K562 (cell line): ENCODE measurements at regions not wholly inside any gene's neighbourhood (a gene's known extent, or its start where the extent isn't known, plus 50 kb on each side); places are given as distances from the start of the nearest gene placed in this dataset.
"Not testable (repeated sequence)": the region's sequence is repeated elsewhere in the genome, so short reads cannot be mapped to it uniquely, and the experiment has no call there.

ENCODE experiments used
- ATAC-seq: fragments of 200-7000 bp; cut with Tn5 transposase; 3 replicates; pipeline ENCODE4 v1.9.1; 2020; ENCODE audit warnings: moderate library complexity
- BruUV-seq: library from RNA; stranded (reverse); fragments of 400-500 nt; replicated peaks from 2 replicates; lab custom pipeline; 2021; lab: Mats Ljungman, UMichigan
- CTCF ChIA-PET: fragments of 300-600 bp; formaldehyde crosslinking; extraction: SDS; loops from one replicate; lab custom pipeline; 2021; ENCODE audit warnings: low intra/inter-chr PET ratio; lab: Yijun Ruan, JAX
- POLR2A ChIA-PET: fragments of 300-600, 350-650 bp; sonication (Branson Sonifier 250); formaldehyde crosslinking; extraction: SDS; loops from one replicate; lab custom pipeline; 2021; ENCODE audit warnings: antibody characterized with exemption, inconsistent platforms; lab: Yijun Ruan, JAX
- DNase-seq, 4 experiments: peaks; one replicate each; pipeline versions ENCODE4 v3.0.0 to v3.0.0-alpha.2; 2011 to 2018; ENCODE audit warnings: low spot score in 3 of 4, mixed read lengths in 3 of 4; ENCODE audit errors: extremely low read depth in 1 of 4
- FAIRE-seq: peaks from 2 replicates; lab custom pipeline; 2011; peaks lifted over from hg19 to GRCh38; lab: Jason Lieb, UNC
- H2AFZ ChIP-seq: 2 replicates; pipeline ENCODE4 v1.6.0; 2011; ENCODE audit warnings: low read depth, low read length, control low read depth, inconsistent platforms
- H3K27ac ChIP-seq: fragments of 200-600 bp; 3 replicates; pipeline ENCODE4 v1.8.0; 2011; ENCODE audit warnings: low read depth, mild to moderate bottlenecking, control low read depth, inconsistent platforms, low read length, moderate library complexity, mixed read lengths; ENCODE audit errors: extremely low read depth
- H3K27me3 ChIP-seq, 2 experiments: fragments of 300-600 bp in 1 of 2; 2 replicates in 1 of 2; 3 replicates in 1 of 2; pipeline versions ENCODE4 v1.6.0 to v1.8.0; 2011; ENCODE audit warnings: inconsistent platforms in 2 of 2, low read length in 2 of 2, mild to moderate bottlenecking in 1 of 2, mixed read lengths in 1 of 2, moderate library complexity in 1 of 2; ENCODE audit not compliant: control insufficient read depth in 2 of 2, insufficient read depth in 2 of 2
- H3K36me3 ChIP-seq: fragments of 300-600 bp; 3 replicates; pipeline ENCODE4 v1.8.0; 2011; ENCODE audit warnings: mild to moderate bottlenecking, low read length, inconsistent platforms; ENCODE audit not compliant: control insufficient read depth, insufficient read depth
- H3K4me1 ChIP-seq, 2 experiments: fragments of 200-600 bp in 1 of 2; replicated peaks in 1 of 2; 2 replicates in 1 of 2; 3 replicates in 1 of 2; pipeline versions ENCODE4 v1.5.1 to v1.8.0; 2011; ENCODE audit warnings: inconsistent platforms in 2 of 2, low read length in 2 of 2, mild to moderate bottlenecking in 1 of 2, mixed read lengths in 1 of 2, moderate library complexity in 1 of 2; ENCODE audit not compliant: control insufficient read depth in 2 of 2, insufficient read depth in 2 of 2
- H3K4me2 ChIP-seq: 2 replicates; pipeline ENCODE4 v1.6.1; 2011; ENCODE audit warnings: low read length, control low read depth, inconsistent platforms, mixed read lengths; ENCODE audit not compliant: insufficient read depth
- H3K4me3 ChIP-seq: fragments of 200-600 bp; sonication (generic), shearing (Covaris generic); 2 replicates; pipeline ENCODE4 v1.5.1; 2016; ENCODE audit warnings: control low read depth, inconsistent platforms
- H3K79me2 ChIP-seq: fragments of 200-600 bp; 3 replicates; pipeline ENCODE4 v1.8.0; 2011; ENCODE audit warnings: low read length, inconsistent platforms; ENCODE audit not compliant: control insufficient read depth, insufficient read depth
- H3K9ac ChIP-seq, 2 experiments: 2 replicates each; pipeline versions ENCODE4 v1.6.0 to v1.6.1; 2011; ENCODE audit warnings: low read depth in 2 of 2, low read length in 2 of 2, control low read depth in 1 of 2, inconsistent platforms in 1 of 2, mild to moderate bottlenecking in 1 of 2, mixed read lengths in 1 of 2; ENCODE audit not compliant: insufficient read depth in 1 of 2
- H3K9me1 ChIP-seq: one replicate; pipeline ENCODE4 v1.6.0; 2011; ENCODE audit warnings: inconsistent platforms, mild to moderate bottlenecking, low read length, moderate library complexity; ENCODE audit not compliant: control insufficient read depth, insufficient read depth
- H3K9me3 ChIP-seq: replicated peaks from 2 replicates; pipeline ENCODE4 v1.5.1; 2011; ENCODE audit warnings: low read depth, low read length, inconsistent platforms; ENCODE audit not compliant: control insufficient read depth, insufficient read depth
- H4K20me1 ChIP-seq: replicated peaks from 2 replicates; pipeline ENCODE4 v1.6.1; 2011; ENCODE audit warnings: low read length, inconsistent platforms, mixed read lengths; ENCODE audit not compliant: control insufficient read depth, insufficient read depth
- CXXC5 ChIP-seq: fragments of 250-450 bp; sonication (Bioruptor Pico); IDR thresholded peaks from 2 replicates; pipeline ENCODE4 v1.8.0; 2022; ENCODE audit warnings: inconsistent platforms, mild to moderate bottlenecking, moderate library complexity
- GTF3C2 ChIP-seq: IDR thresholded peaks from 3 replicates; pipeline ENCODE4 v1.6.1; 2011; ENCODE audit warnings: borderline replicate concordance, mild to moderate bottlenecking, moderate library complexity; ENCODE audit not compliant: insufficient read length; ENCODE audit errors: extremely low read depth
- ILK ChIP-seq: fragments of 450-650 bp; IDR thresholded peaks from 2 replicates; pipeline ENCODE4 v1.6.1; 2016; ENCODE audit warnings: missing genetic modification characterization, low read depth, mild to moderate bottlenecking, missing compliant biosample characterization, moderate library complexity, borderline replicate concordance
- POLR2AphosphoS5 ChIP-seq: IDR thresholded peaks from 2 replicates; pipeline ENCODE4 v1.6.1; 2011; ENCODE audit warnings: mild to moderate bottlenecking, low read depth, low read length, moderate library complexity; ENCODE audit not compliant: control insufficient read depth, insufficient read depth
- SAP30 ChIP-seq: fragments of 200-600 bp; sonication (generic); IDR thresholded peaks from 2 replicates; pipeline ENCODE4 v1.6.1; 2012; ENCODE audit warnings: borderline replicate concordance, low read depth, mild to moderate bottlenecking, moderate library complexity, low read length, control low read depth, inconsistent platforms; ENCODE audit not compliant: insufficient read depth, poor library complexity, severe bottlenecking
- THAP7 ChIP-seq: fragments of 250-450 bp; sonication (Bioruptor Pico); IDR thresholded peaks from 2 replicates; pipeline ENCODE4 v1.5.0; 2021
- ZNF134 ChIP-seq: fragments of 250-450 bp; sonication (Bioruptor Pico); conservative IDR thresholded peaks from 2 replicates; pipeline ENCODE4 v1.4.0; 2020
- ZNF398 ChIP-seq: fragments of 250-450 bp; sonication (Bioruptor Pico); IDR thresholded peaks from 2 replicates; pipeline ENCODE4 v1.8.0; 2021; ENCODE audit warnings: moderate library complexity, mild to moderate bottlenecking, inconsistent platforms
- ZNF707 ChIP-seq: fragments of 250-450 bp; sonication (Bioruptor Pico); conservative IDR thresholded peaks from 2 replicates; pipeline ENCODE4 v1.8.0; 2022; ENCODE audit warnings: inconsistent platforms, mild to moderate bottlenecking, moderate library complexity
- WGBS: fragments of 100-300 bp; shearing (Covaris generic); methylation state at CpG from one replicate; pipeline ENCODE4 v1.1.6; 2016; ENCODE audit warnings: low coverage, mixed read lengths; ENCODE audit not compliant: insufficient coverage; ENCODE audit errors: missing lambda C conversion rate; 5-methylcytosine and 5-hydroxymethylcytosine counted together
- in situ Hi-C: fragments of 300-500 bp; cut with MboI; formaldehyde crosslinking; loops from 4 replicates; pipeline ENCODE4 v1.15.0; 2018; ENCODE audit warnings: inconsistent platforms, mixed read lengths
- intact Hi-C: fragments of 100-400 bp; cut with micrococcal nuclease; formaldehyde crosslinking; loops from 2 replicates; pipeline ENCODE4 v1.14.2; 2022

- H3K4me2 ChIP-seq, ATAC-seq, H4K20me1 ChIP-seq, H3K4me3 ChIP-seq, FAIRE-seq, H3K9ac ChIP-seq, H2AFZ ChIP-seq, BruUV-seq, intact Hi-C loops, H3K4me1 ChIP-seq, H3K9me1 ChIP-seq, CTCF ChIA-PET, H3K36me3 ChIP-seq, H3K27me3 ChIP-seq, H3K27ac ChIP-seq, DNase-seq, H3K9me3 ChIP-seq, in situ Hi-C loops, H3K79me2 ChIP-seq: not testable (repeated sequence)
- 0% methylated on average over 1 of the region's 1 CpG for WGBS
- POLR2A ChIA-PET, result interaction anchor here (0.6 kb wide), 1 partner anchor 1512 kb away, joined by 3 read pairs; no protein-coding TSS in a partner anchor
Measured at GRCh38 chr10:55790276-55790675, 570.8 kb downstream of the ZWINT start.

- Histone ChIP-seq H3K9me1 (no peaks in the 10 kb centered on the region), H3K9ac (no peak overlapping the region), H3K79me2 (no peaks in the 10 kb centered on the region), H3K4me1 (no peaks in the 10 kb centered on the region), H2AFZ (no peak overlapping the region), H3K36me3 (no peaks in the 10 kb centered on the region), H3K4me2 (no peak overlapping the region), H3K27me3 (no peaks in the 10 kb centered on the region), H3K4me3 (no peak overlapping the region), H3K27ac (no peak overlapping the region), H4K20me1 (no peaks in the 10 kb centered on the region), H3K9me3 (no peaks in the 10 kb centered on the region)
- no TSS peak for BruUV-seq
- CTCF ChIA-PET, result no interaction called here
- POLR2A ChIA-PET, result no interaction called here
- in situ Hi-C loops, result no loop called here
- DNase-seq (no peak), FAIRE-seq (no peak), ATAC-seq (no peak)
- no peak for TF ChIP-seq ILK
- TF ChIP-seq ZNF134 (CRISPR knock-in tag), result no peak
- no peak for TF ChIP-seq CXXC5 (CRISPR knock-in tag)
- no peak for TF ChIP-seq GTF3C2
- TF ChIP-seq POLR2AphosphoS5, result no peak
- TF ChIP-seq SAP30, result no peak
- no peak for TF ChIP-seq ZNF398 (CRISPR knock-in tag)
- TF ChIP-seq ZNF707, result no peak
- TF ChIP-seq THAP7, result no peak
- 0% methylated on average over 3 of the region's 3 CpGs for WGBS
- intact Hi-C loops, result no loop called here
Measured at GRCh38 chr10:55786461-55787050, 574.5 kb downstream of the ZWINT start.
